AML-193 (cell line): ENCODE measurements at regions not wholly inside any gene's neighbourhood (a gene's known extent, or its start where the extent isn't known, plus 50 kb on each side); places are given as distances from the start of the nearest gene placed in this dataset.
"Not testable (repeated sequence)": the region's sequence is repeated elsewhere in the genome, so short reads cannot be mapped to it uniquely, and the experiment has no call there.

ENCODE experiments used
- DNase-seq, 2 experiments: peaks; one replicate each; lab custom pipeline; 2025; lab: John Stamatoyannopoulos, UW

DNA sequence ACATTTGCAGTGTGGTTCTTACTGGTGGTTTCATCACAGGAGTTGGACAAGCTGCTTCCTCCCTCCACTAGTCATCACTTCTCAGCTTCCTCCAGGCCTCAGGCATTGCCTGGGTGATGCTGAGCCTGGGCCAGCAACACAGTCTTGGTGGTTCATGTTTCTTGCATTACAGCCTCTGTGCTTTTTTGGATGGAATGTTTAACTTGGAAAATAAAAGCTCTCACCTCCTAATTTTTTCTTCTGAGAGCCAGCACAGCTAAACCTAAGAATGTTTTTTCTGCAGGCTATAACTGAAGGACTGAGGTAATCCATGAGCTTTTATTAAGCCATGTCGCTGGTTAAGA is 66.1 kb upstream of the RHOU start:
- DNase-seq, result peak; percentile 84 to 97

DNA sequence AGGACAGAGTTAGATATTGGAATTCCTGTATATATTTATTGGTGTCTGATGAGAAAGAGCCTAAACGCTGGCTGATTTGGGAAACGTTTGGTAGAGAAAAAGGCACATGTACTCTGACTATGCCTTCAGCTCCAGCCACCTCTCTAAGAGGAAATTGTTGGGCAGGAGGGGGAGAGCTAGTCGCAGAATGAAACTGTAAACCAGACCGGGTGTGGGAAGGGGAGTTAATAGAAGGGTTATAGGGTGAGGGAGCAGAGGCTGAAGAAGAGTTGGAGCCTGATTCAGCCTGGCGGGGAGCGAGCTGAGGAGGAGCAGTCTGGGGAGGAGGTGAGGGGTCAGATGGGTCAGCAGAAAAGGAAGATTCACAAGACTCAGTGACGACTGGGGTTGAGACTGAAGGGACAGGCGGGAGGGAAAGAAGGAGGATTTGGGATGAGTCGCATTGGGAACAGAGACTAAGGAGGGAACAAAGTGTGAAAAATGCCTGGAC is 54.2 kb upstream of the RHOU start:
- not testable (repeated sequence) for DNase-seq

DNA sequence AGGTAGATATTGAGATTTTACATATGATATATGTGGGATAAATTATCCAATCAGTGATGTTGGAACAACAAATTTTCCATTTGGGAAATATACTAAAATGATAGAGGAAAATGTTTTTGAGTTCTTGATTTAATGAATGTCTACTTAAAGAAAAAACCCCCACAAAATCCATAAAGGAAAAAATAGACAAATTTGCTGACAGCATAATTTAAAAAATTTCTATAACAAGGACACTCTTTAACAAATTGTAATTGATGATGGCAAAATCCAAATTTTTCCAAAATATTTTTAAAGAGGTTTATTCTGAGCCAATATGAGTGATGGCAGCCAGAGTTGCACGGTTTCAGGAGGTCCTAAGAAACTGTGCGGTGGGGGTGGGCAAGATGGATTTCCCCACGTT is 51.9 kb upstream of the RHOU start:
- DNase-seq, result no peak

DNA sequence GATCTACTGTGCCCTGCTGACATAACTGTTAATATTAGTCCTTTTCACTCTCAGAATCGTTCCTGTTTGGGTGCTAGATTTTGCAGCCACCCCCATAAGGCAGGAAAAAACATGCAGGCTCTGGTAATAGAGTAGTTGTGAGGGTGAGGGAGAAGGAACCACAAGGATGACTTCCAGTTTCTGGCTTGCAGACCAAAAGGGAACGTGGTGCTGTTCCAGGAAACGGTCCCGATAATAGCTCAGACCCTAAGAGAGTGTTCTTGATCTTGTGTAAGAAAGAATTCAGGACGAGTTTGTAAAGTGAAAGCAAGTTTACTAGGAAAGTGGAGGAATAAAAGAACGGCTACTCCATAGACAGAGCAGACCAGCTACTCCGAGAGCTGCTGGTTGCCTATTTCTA is 50.7 kb upstream of the RHOU start:
- DNase-seq, result no peak

DNA sequence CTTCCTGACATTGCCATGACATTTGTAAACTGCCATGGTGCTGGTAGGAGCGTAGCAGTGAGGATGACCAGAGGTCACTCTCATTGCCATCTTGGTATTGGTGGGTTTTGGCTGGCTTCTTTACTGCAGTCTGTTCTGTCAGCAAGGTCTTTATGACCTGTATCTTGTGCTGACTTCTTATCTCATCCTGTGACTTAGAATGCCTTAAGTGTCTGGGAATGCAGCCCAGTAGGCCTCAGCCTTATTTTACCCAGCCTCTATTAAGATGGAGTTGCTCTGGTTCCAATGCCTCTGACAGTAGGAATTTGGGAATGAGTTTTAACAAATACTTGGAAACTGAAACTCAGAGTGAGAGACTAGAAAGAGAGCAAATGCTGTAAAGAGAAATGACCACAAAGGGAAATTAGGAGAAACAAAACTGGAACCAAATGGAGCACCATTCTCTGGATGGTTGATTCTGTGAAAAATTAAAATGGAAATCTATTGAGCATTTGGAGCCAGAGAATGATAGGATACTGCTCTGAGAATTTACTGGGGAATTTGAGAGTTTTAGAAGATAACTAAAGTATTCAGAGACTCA is 50.1 kb upstream of the RHOU start:
- no peak for DNase-seq
